IMR-90 (cell line): ENCODE measurements at regions not wholly inside any gene's neighbourhood (a gene's known extent, or its start where the extent isn't known, plus 50 kb on each side); places are given as distances from the start of the nearest gene placed in this dataset.

ENCODE experiments used
- ATAC-seq: fragments of 200-7000 bp; cut with Tn5 transposase; 2 replicates; pipeline ENCODE4 v1.9.1; 2020; ENCODE audit warnings: low read depth, mild to moderate bottlenecking, moderate library complexity
- BruUV-seq: library from RNA; stranded (reverse); fragments of 400-500 nt; replicated peaks from 2 replicates; lab custom pipeline; 2021; lab: Mats Ljungman, UMichigan
- CTCF ChIA-PET: fragments of 300-600 bp; formaldehyde crosslinking; extraction: SDS; loops from one replicate; lab custom pipeline; 2021; ENCODE audit warnings: antibody characterized with exemption; lab: Yijun Ruan, JAX
- POLR2A ChIA-PET: fragments of 300-600 bp; sonication (Branson Sonifier 250); formaldehyde crosslinking; loops from one replicate; lab custom pipeline; 2022; ENCODE audit warnings: antibody characterized with exemption; ENCODE audit not compliant: unreplicated experiment; lab: Charles Lee
- DNase-seq: peaks from one replicate; pipeline ENCODE4 v3.0.0; 2013
- H2AFZ ChIP-seq: replicated peaks from 2 replicates; pipeline ENCODE3; 2013; ENCODE audit warnings: low read length, mild to moderate bottlenecking; ENCODE audit not compliant: poor library complexity
- H2AK5ac ChIP-seq: 2 replicates; pipeline ENCODE4 v1.6.1; 2013; ENCODE audit warnings: low read depth, low read length, inconsistent platforms
- H2AK9ac ChIP-seq: replicated peaks from 2 replicates; pipeline ENCODE3; 2013; ENCODE audit warnings: mild to moderate bottlenecking, low read depth, low read length, moderate library complexity; ENCODE audit not compliant: poor library complexity
- H2BK120ac ChIP-seq: 2 replicates; pipeline ENCODE4 v1.6.1; 2013; ENCODE audit warnings: low read depth, low read length, inconsistent platforms
- H2BK15ac ChIP-seq: 3 replicates; pipeline ENCODE4 v1.6.1; 2013; ENCODE audit warnings: low read depth, low read length, inconsistent platforms
- H2BK20ac ChIP-seq: 2 replicates; pipeline ENCODE4 v1.6.1; 2013; ENCODE audit warnings: low read depth, mild to moderate bottlenecking, inconsistent platforms, low read length, moderate library complexity
- H2BK5ac ChIP-seq: 2 replicates; pipeline ENCODE4 v1.6.1; 2013; ENCODE audit warnings: mild to moderate bottlenecking, low read depth, low read length, inconsistent platforms; ENCODE audit not compliant: poor library complexity, severe bottlenecking
- H3K14ac ChIP-seq: replicated peaks from 2 replicates; pipeline ENCODE4 v1.6.1; 2013; ENCODE audit warnings: low read depth, low read length, inconsistent platforms
- H3K18ac ChIP-seq: 2 replicates; pipeline ENCODE4 v1.6.1; 2013; ENCODE audit warnings: low read depth, low read length, control low read depth
- H3K23ac ChIP-seq: 2 replicates; pipeline ENCODE4 v1.6.1; 2013; ENCODE audit warnings: low read depth, low read length, inconsistent platforms
- H3K27ac ChIP-seq: 2 replicates; pipeline ENCODE4 v1.5.1; 2013; ENCODE audit warnings: mild to moderate bottlenecking, control low read depth, low read length; ENCODE audit not compliant: insufficient read depth
- H3K27me3 ChIP-seq: 2 replicates; pipeline ENCODE4 v1.6.1; 2013; ENCODE audit warnings: low read length; ENCODE audit not compliant: control insufficient read depth, insufficient read depth
- H3K36me3 ChIP-seq: 2 replicates; pipeline ENCODE4 v1.6.1; 2013; ENCODE audit warnings: low read length, mixed read lengths; ENCODE audit not compliant: control insufficient read depth, insufficient read depth
- H3K4ac ChIP-seq: 2 replicates; pipeline ENCODE4 v1.6.1; 2013; ENCODE audit warnings: low read depth, low read length, inconsistent platforms
- H3K4me1 ChIP-seq: 2 replicates; pipeline ENCODE4 v1.6.1; 2013; ENCODE audit warnings: low read length, mixed read lengths; ENCODE audit not compliant: control insufficient read depth, insufficient read depth
- H3K4me2 ChIP-seq: 2 replicates; pipeline ENCODE4 v1.6.1; 2013; ENCODE audit warnings: low read depth, mild to moderate bottlenecking, control low read depth, low read length, moderate library complexity
- H3K4me3 ChIP-seq: 2 replicates; pipeline ENCODE4 v1.5.1; 2013; ENCODE audit warnings: low read depth, mild to moderate bottlenecking, control low read depth, low read length, moderate library complexity; ENCODE audit not compliant: insufficient read depth
- H3K56ac ChIP-seq: 2 replicates; pipeline ENCODE4 v1.6.1; 2013; ENCODE audit warnings: low read length, inconsistent platforms; ENCODE audit not compliant: insufficient read depth; ENCODE audit errors: extremely low read depth
- H3K79me1 ChIP-seq, 2 experiments: 2 replicates each; pipeline ENCODE4 v1.6.1; 2013; ENCODE audit warnings: low read length in 2 of 2, inconsistent platforms in 1 of 2, low read depth in 1 of 2
- H3K9ac ChIP-seq: 2 replicates; pipeline ENCODE4 v1.6.1; 2013; ENCODE audit warnings: low read depth, low read length, control low read depth
- H3K9me1 ChIP-seq: 2 replicates; pipeline ENCODE4 v1.6.1; 2013; ENCODE audit warnings: low read length, inconsistent platforms; ENCODE audit not compliant: insufficient read depth
- H3K9me3 ChIP-seq: 2 replicates; pipeline ENCODE4 v1.6.1; 2013; ENCODE audit warnings: low read length; ENCODE audit not compliant: control insufficient read depth, insufficient read depth
- H4K20me1 ChIP-seq: 2 replicates; pipeline ENCODE4 v1.6.1; 2013; ENCODE audit warnings: low read length, inconsistent platforms; ENCODE audit not compliant: insufficient read depth
- H4K5ac ChIP-seq: 2 replicates; pipeline ENCODE4 v1.6.1; 2013; ENCODE audit warnings: mild to moderate bottlenecking, low read depth, low read length, control low read depth
- H4K8ac ChIP-seq, 2 experiments: 2 replicates each; pipeline ENCODE4 v1.6.1; 2013; ENCODE audit warnings: low read depth in 2 of 2, low read length in 2 of 2, control low read depth in 1 of 2, inconsistent platforms in 1 of 2
- H4K91ac ChIP-seq: 2 replicates; pipeline ENCODE4 v1.6.1; 2013; ENCODE audit warnings: low read depth, low read length, inconsistent platforms; ENCODE audit not compliant: insufficient read depth
- BHLHE40 ChIP-seq: fragments of 150-350 bp; IDR thresholded peaks from 2 replicates; pipeline ENCODE4 v1.6.1; 2016; ENCODE audit warnings: mild to moderate bottlenecking, low read depth, low read length
- CEBPB ChIP-seq: IDR thresholded peaks from 2 replicates; pipeline ENCODE4 v1.6.1; 2012; ENCODE audit warnings: low read depth, low read length, improper control_type of control experiment
- CHD1 ChIP-seq: IDR thresholded peaks from 2 replicates; pipeline ENCODE4 v1.6.1; 2012; ENCODE audit warnings: low read depth, low read length, improper control_type of control experiment
- CTCF ChIP-seq: conservative IDR thresholded peaks from 2 replicates; pipeline ENCODE4 v1.5.1; 2012; ENCODE audit warnings: mild to moderate bottlenecking, low read depth, low read length, improper control_type of control experiment
- ELK1 ChIP-seq: fragments of 150-350 bp; IDR thresholded peaks from 2 replicates; pipeline ENCODE4 v1.6.1; 2016; ENCODE audit warnings: low read depth, mild to moderate bottlenecking, low read length, moderate library complexity, borderline replicate concordance
- FOS ChIP-seq: fragments of 150-350 bp; IDR thresholded peaks from 2 replicates; pipeline ENCODE4 v1.6.1; 2016; ENCODE audit warnings: low read depth, low read length
- MAFK ChIP-seq: IDR thresholded peaks from 2 replicates; pipeline ENCODE4 v1.6.1; 2012; ENCODE audit warnings: low read depth, low read length, improper control_type of control experiment
- MAZ ChIP-seq: IDR thresholded peaks from 2 replicates; pipeline ENCODE4 v1.6.1; 2012; ENCODE audit warnings: low read depth, mild to moderate bottlenecking, low read length, improper control_type of control experiment, moderate library complexity, borderline replicate concordance
- MXI1 ChIP-seq: IDR thresholded peaks from 2 replicates; pipeline ENCODE4 v1.6.1; 2012; ENCODE audit warnings: low read depth, mild to moderate bottlenecking, low read length, moderate library complexity, borderline replicate concordance
- NFE2L2 ChIP-seq: fragments of 150-350 bp; IDR thresholded peaks from 2 replicates; pipeline ENCODE4 v1.6.1; 2016; ENCODE audit warnings: low read depth, mild to moderate bottlenecking, low read length
- POLR2A ChIP-seq: IDR thresholded peaks from 2 replicates; pipeline ENCODE4 v1.6.1; 2012; ENCODE audit warnings: mild to moderate bottlenecking, low read depth, low read length
- RAD21 ChIP-seq: IDR thresholded peaks from 2 replicates; pipeline ENCODE4 v1.6.1; 2012; ENCODE audit warnings: low read length, improper control_type of control experiment
- RCOR1 ChIP-seq: IDR thresholded peaks from 2 replicates; pipeline ENCODE4 v1.6.1; 2012; ENCODE audit warnings: mild to moderate bottlenecking, low read length, improper control_type of control experiment; ENCODE audit not compliant: insufficient replicate concordance
- RFX5 ChIP-seq: IDR thresholded peaks from 2 replicates; pipeline ENCODE4 v1.8.0; 2012; ENCODE audit warnings: low read depth, mild to moderate bottlenecking, low read length, moderate library complexity
- SMC3 ChIP-seq: fragments of 150-350 bp; IDR thresholded peaks from 2 replicates; pipeline ENCODE4 v1.6.1; 2016; ENCODE audit warnings: low read depth, mild to moderate bottlenecking, antibody characterized with exemption, low read length, moderate library complexity
- USF2 ChIP-seq: fragments of 150-350 bp; IDR thresholded peaks from 2 replicates; pipeline ENCODE4 v1.6.1; 2017; ENCODE audit warnings: mild to moderate bottlenecking, antibody characterized with exemption, low read length, low read depth
- WGBS, 2 experiments: methylation state at CpG; one replicate each; pipeline versions ENCODE4 v1.1.5 to v1.1.7; 2013; ENCODE audit warnings: missing lambda C conversion rate in 2 of 2; ENCODE audit not compliant: insufficient read length in 1 of 2; ENCODE audit errors: extremely low coverage in 2 of 2; 5-methylcytosine and 5-hydroxymethylcytosine counted together
- dilution Hi-C: fragments of 300-500 bp; cut with HindIII; formaldehyde crosslinking; loops from one replicate; pipeline ENCODE4 v1.14.3; 2018; ENCODE audit warnings: low sequenced_read_pairs; ENCODE audit not compliant: unreplicated experiment
- in situ Hi-C: fragments of 300-500 bp; cut with MboI; formaldehyde crosslinking; loops from 3 replicates; pipeline ENCODE4 v1.14.3; 2019; ENCODE audit warnings: low sequenced_read_pairs, inconsistent platforms, mixed read lengths
- intact Hi-C: fragments of 100-400 bp; cut with micrococcal nuclease; formaldehyde crosslinking; loops from 2 replicates; pipeline ENCODE4 v1.10.0; 2022

- intact Hi-C loops, result no loop called here
- TF ChIP-seq CTCF (no peak), RCOR1 (no peak), POLR2A (no peak), NFE2L2 (no peak), SMC3 (no peak), BHLHE40 (no peak), CHD1 (no peak), RFX5 (no peak), MXI1 (no peak), MAFK (no peak), ELK1 (no peak), FOS (no peak), CEBPB (no peak), MAZ (no peak), RAD21 (no peak), USF2 (no peak)
- Histone ChIP-seq H3K4ac (no peak overlapping the region), H3K18ac (no peak overlapping the region), H3K4me1 (no peaks in the 10 kb centered on the region), H3K27me3 (no peaks in the 10 kb centered on the region), H3K56ac (no peak overlapping the region), H2BK120ac (no peak overlapping the region), H2AK5ac (no peak overlapping the region), H2AK9ac (no peak overlapping the region), H3K9me3 (no peaks in the 10 kb centered on the region), H2BK20ac (no peak overlapping the region), H4K91ac (no peak overlapping the region), H3K36me3 (no peaks in the 10 kb centered on the region), H3K9ac (no peak overlapping the region), H3K9me1 (no peaks in the 10 kb centered on the region), H4K20me1 (no peaks in the 10 kb centered on the region), H3K79me1 (no peaks in the 10 kb centered on the region), H3K27ac (no peak overlapping the region), H2BK15ac (no peak overlapping the region), H3K14ac (no peak overlapping the region), H3K4me3 (no peak overlapping the region), H3K23ac (no peak overlapping the region), H3K4me2 (no peak overlapping the region), H2BK5ac (no peak overlapping the region), H2AFZ (no peak overlapping the region), H4K5ac (no peak overlapping the region), H4K8ac (no peak overlapping the region)
- ATAC-seq (no peak), DNase-seq (no peak)
- in situ Hi-C loops, result no loop called here
- ChIA-PET CTCF (interaction anchor here (0.6 kb wide), 1 partner anchor 18 kb away, joined by 5 read pairs; no protein-coding TSS in a partner anchor), POLR2A (no interaction called here)
- dilution Hi-C loops, result no loop called here
- BruUV-seq, result no TSS peak
- WGBS, 2 experiments, result no CpG with 5 or more reads among the region's 2 CpGs
Measured at GRCh38 chr2:84115173-84115857, 343.8 kb downstream of the SUCLG1 start.
